HG02981 (cell line): ENCODE measurements at regions not wholly inside any gene's neighbourhood (a gene's known extent, or its start where the extent isn't known, plus 50 kb on each side); places are given as distances from the start of the nearest gene placed in this dataset.

Experiments
- ATAC-seq: cut with Tn5 transposase; IDR thresholded peaks from one replicate; pipeline ENCODE4 v1.9.1; 2021; ENCODE audit warnings: mild to moderate bottlenecking, moderate library complexity; ENCODE audit not compliant: unreplicated experiment

DNA sequence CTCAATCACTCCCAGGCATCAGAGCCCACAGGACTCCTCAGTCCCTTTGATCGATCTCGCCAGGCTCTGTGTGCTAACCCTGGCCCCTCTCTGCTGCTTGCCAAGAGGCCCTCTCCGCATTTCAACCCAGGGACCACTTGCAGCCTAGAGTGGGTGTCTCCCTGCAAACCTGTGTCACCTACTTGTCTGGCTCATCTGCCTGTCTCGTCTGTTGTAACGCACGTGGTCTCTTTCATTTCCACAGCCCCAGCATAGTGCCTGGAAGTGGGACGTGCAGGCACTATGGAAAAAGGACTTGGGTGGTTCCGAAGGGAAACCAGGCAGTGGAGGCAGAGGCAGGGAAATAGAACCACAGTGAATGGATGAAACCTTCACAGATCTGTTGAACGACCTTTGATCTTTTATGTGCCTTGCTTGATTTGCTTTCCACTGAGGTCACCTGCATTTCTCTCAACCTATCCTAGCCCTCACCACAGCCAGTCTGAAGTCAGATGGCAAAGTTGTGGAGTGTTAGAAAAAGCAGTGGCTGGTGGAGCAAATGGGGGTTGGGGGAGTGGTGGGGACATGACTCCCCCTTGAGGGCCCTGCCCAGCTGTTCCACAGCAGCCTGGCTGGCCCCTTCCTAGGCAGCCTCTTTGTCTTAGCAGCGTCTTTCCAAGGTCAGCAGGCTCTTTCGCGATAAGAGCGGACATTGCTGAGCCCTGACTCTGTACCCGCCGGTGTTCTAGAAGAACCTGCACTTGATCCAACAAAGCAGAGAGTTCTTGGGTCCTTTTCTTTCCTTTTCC lies 55.8 kb upstream of the TAGAP start:
- ATAC-seq = no peak

DNA sequence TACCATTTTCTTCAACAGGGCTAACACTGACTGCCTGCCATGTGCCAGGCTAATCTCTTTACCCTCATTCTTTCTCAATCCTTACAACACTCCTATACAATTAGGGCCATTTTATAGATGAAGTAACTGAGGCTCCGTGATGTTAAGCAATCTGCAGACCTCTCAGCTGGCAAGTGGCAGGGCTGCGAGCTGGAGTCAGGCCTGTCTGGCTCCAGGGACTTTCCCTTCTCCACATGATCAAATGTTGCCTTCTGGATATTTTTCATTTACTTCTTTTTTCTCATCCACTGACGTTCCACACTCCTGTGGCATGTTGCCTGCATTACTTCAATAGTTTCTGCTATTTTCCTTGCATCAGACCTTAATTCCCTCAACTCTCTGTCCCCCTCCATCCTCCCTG lies 55.2 kb upstream of the TAGAP start:
- ATAC-seq = no peak

DNA sequence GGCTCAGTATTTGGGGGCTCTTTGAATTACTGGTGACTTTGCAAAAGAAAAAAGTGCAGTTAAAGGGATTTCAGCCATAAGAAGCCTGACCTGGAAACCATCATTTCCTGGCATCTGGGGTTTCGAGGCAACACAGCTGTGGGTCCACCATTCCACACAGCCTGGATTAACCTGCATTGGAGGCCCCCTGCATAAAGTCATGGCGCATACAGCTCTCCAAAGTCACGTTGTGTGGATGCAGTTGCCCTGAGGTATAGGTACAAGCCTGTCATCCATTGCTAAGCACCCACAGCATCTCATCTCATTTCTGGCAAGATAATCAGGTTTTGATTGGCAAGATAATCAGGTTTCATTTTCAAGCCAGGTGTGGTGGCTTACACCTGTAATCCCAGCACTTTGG lies 54.5 kb upstream of the TAGAP start:
- no peak for ATAC-seq

DNA sequence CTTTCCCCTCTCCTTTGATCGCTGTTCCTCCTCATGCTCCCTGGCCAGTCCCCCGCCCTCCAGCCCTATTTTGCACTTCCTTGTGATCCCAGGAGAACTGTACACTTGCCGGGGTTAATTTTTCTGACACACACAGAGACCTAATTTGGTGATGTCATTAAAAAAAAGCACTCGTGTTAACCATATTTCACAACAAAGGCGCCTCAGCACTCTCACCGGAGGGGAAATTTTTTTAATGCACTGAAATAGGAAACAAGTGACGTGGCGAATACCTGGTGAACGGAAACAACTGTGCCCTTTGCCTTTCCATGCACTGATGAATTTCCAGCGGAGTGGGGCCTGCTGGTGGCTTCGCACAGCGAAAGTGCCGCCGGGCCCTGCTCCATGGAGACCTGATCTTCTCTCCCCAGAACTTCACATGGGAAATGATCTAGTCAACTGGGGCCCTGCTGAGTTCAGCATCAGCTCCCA lies 53.9 kb upstream of the TAGAP start:
- peak; percentile 47 for ATAC-seq

DNA sequence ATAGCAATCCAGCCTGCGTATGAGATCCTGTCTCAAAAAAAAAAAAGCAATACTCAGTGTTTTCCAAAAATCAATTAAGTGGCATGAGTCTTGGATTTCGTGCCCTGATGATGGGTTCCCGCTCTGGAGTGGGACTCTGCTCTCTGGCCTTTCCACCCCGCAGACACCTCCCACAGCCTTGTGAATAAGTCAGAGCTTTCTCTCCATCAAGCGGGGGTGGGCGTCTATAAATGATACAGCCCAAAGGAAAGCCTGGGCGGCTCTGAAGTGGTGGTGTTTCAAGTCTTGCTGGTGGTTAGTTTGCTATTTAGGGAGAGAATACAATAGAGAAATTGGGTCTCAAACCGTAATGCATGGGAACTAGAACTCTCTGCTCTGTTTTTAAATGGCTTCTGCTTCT lies 52.5 kb upstream of the TAGAP start:
- no peak for ATAC-seq

DNA sequence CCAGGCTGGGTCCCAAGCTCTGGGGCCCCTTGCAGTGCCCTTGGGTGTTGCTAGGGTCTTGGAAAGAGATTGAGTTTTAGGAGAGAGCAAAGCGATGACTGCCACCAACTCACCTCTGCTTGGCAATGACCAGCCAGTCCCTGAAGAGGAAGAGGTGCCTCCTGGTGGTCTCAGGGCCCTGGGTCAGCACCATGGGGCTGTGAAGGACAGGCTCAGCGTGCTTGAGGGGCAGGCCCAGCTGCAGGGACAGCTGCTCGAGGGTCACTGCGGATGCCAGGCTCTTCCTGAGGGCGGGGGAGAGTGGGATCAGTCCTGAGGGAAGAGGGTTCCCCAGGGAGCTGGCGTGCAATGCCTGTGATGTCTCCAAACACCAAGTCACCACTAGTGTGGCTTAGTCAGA lies 50.8 kb upstream of the TAGAP start:
- ATAC-seq = no peak

DNA sequence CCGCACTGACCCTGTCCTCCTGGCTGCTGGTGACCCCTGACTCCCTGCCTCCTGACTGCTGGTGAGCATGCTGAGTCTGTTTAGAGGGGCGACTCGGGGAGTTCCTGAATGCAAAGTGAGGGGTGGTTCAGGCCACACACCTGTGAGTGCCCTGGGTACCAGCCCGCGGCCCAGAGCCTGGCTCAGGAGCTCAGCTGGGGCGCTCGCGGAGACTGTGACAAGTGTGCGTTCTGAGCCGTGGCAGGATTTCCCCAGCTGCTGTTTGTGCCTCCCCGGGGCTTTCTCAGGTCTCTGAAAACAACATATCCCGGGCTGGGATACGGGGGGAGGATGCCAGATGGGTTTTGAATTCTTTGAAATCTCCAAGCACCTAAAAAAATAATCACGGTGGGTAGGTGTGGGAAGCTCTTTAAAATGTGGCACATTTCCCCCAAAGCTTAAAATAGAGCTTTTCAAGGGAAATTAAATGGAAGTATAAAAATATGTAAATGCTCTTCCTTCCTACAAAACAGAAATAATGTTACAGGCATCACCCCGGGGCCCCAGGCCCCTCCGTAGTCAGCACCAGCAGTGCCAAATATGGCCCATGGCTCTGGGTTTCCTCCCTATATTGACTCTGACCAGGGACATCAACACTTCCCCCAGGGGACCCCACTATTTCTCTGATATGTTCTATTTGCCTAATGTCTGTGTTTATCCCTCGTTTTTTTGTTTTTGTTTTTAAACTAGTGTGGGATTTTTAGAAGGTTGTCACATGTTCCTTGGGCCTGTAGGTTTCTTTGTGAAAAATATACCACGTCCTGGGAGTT lies 49.9 kb upstream of the TAGAP start:
- ATAC-seq = no peak
